ENCODE measurements at regions not wholly inside any gene's neighbourhood (a gene's known extent, or its start where the extent isn't known, plus 50 kb on each side); places are given as distances from the start of the nearest gene placed in this dataset.

DNA sequence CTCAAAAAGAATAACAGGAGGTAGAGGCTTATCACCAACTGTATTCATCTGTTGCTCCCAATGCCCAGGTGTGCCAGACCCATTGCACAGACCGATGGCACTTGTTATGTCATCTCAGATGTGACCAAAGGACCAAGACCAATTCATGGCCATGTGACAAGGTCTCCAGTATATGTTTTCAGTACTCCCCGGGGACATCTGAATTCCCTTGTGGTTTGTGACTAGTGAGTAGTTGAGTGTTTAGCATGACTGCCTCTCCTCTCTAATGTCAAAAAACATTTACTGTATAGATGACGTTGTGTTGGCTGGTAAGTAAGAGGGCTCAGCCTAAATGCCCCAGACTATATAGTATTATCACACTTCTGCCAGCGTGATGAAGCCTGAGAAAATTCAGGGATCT is 202.1 kb upstream of the SMIM30 start:
- no peak overlapping the region for H2AK5ac ChIP-seq (ENCODE audit: low read depth, low read length)
- no CpG with 5 or more reads among the region's 4 CpGs for WGBS, 2 experiments (ENCODE audit: extremely low coverage in 2 of 2, insufficient read length in 1 of 2)
- intact Hi-C loops (cut with micrococcal nuclease) (no loop called here), in situ Hi-C loops (cut with MboI; ENCODE audit: low sequenced_read_pairs) (no loop called here), dilution Hi-C loops (cut with HindIII; ENCODE audit: low sequenced_read_pairs, unreplicated experiment) (no loop called here)
- H4K91ac ChIP-seq (ENCODE audit: insufficient read depth, low read depth, low read length): no peak overlapping the region
- CTCF ChIA-PET: no interaction called here
- H3K9ac ChIP-seq (ENCODE audit: low read depth, low read length): no peak overlapping the region
- no peaks in the 10 kb centered on the region for H4K20me1 ChIP-seq (ENCODE audit: insufficient read depth, low read length)
- DNase-seq: no peak
- no peak for TF ChIP-seq CEBPB (IDR thresholded peaks at IDR 0.05; ENCODE audit: low read depth, low read length)
- TF ChIP-seq FOS (IDR thresholded peaks at IDR 0.05; ENCODE audit: low read depth, low read length): no peak
- TF ChIP-seq MAFK (IDR thresholded peaks at IDR 0.05; ENCODE audit: low read depth, low read length): no peak
- no peak for TF ChIP-seq NFE2L2 (IDR thresholded peaks at IDR 0.05; ENCODE audit: low read depth, low read length)
- TF ChIP-seq MAZ (IDR thresholded peaks at IDR 0.05; ENCODE audit: borderline replicate concordance, low read depth, low read length): no peak
- TF ChIP-seq RAD21 (IDR thresholded peaks at IDR 0.05; ENCODE audit: low read length): no peak
- TF ChIP-seq BHLHE40 (IDR thresholded peaks at IDR 0.05; ENCODE audit: low read depth, low read length): no peak
- TF ChIP-seq SMC3 (IDR thresholded peaks at IDR 0.05; ENCODE audit: low read depth, low read length): no peak
- no peak for TF ChIP-seq MXI1 (IDR thresholded peaks at IDR 0.05; ENCODE audit: borderline replicate concordance, low read depth, low read length)
- no peak for TF ChIP-seq RFX5 (IDR thresholded peaks at IDR 0.05; ENCODE audit: low read depth, low read length)
- TF ChIP-seq, protein P1, sequence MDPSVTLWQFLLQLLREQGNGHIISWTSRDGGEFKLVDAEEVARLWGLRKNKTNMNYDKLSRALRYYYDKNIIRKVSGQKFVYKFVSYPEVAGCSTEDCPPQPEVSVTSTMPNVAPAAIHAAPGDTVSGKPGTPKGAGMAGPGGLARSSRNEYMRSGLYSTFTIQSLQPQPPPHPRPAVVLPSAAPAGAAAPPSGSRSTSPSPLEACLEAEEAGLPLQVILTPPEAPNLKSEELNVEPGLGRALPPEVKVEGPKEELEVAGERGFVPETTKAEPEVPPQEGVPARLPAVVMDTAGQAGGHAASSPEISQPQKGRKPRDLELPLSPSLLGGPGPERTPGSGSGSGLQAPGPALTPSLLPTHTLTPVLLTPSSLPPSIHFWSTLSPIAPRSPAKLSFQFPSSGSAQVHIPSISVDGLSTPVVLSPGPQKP (IDR thresholded peaks at IDR 0.05; ENCODE audit: borderline replicate concordance, low read depth, low read length): no peak
- TF ChIP-seq, protein P2, sequence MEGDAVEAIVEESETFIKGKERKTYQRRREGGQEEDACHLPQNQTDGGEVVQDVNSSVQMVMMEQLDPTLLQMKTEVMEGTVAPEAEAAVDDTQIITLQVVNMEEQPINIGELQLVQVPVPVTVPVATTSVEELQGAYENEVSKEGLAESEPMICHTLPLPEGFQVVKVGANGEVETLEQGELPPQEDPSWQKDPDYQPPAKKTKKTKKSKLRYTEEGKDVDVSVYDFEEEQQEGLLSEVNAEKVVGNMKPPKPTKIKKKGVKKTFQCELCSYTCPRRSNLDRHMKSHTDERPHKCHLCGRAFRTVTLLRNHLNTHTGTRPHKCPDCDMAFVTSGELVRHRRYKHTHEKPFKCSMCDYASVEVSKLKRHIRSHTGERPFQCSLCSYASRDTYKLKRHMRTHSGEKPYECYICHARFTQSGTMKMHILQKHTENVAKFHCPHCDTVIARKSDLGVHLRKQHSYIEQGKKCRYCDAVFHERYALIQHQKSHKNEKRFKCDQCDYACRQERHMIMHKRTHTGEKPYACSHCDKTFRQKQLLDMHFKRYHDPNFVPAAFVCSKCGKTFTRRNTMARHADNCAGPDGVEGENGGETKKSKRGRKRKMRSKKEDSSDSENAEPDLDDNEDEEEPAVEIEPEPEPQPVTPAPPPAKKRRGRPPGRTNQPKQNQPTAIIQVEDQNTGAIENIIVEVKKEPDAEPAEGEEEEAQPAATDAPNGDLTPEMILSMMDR (conservative IDR thresholded peaks at IDR 0.05; ENCODE audit: low read depth, low read length): no peak
- no peak for TF ChIP-seq RCOR1 (IDR thresholded peaks at IDR 0.05; ENCODE audit: insufficient replicate concordance, low read length)
- no peak for TF ChIP-seq POLR2A (IDR thresholded peaks at IDR 0.05; ENCODE audit: low read depth, low read length)
- TF ChIP-seq CHD1 (IDR thresholded peaks at IDR 0.05; ENCODE audit: low read depth, low read length): no peak
- TF ChIP-seq, protein P3, sequence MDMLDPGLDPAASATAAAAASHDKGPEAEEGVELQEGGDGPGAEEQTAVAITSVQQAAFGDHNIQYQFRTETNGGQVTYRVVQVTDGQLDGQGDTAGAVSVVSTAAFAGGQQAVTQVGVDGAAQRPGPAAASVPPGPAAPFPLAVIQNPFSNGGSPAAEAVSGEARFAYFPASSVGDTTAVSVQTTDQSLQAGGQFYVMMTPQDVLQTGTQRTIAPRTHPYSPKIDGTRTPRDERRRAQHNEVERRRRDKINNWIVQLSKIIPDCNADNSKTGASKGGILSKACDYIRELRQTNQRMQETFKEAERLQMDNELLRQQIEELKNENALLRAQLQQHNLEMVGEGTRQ (IDR thresholded peaks at IDR 0.05; ENCODE audit: low read depth, low read length): no peak
- H3K4me3 ChIP-seq (ENCODE audit: insufficient read depth, low read depth, low read length): no peak overlapping the region
- no peaks in the 10 kb centered on the region for H3K36me3 ChIP-seq (ENCODE audit: control insufficient read depth, insufficient read depth, low read length)
- H3K4ac ChIP-seq (ENCODE audit: low read depth, low read length): no peak overlapping the region
- H3K23ac ChIP-seq (ENCODE audit: low read depth, low read length): no peak overlapping the region
- H4K8ac ChIP-seq (ENCODE audit: low read depth in 2 of 2, low read length in 2 of 2): no peak overlapping the region
- H3K56ac ChIP-seq (ENCODE audit: extremely low read depth, insufficient read depth, low read length): no peak overlapping the region
- H3K9me3 ChIP-seq (ENCODE audit: control insufficient read depth, insufficient read depth, low read length): no peaks in the 10 kb centered on the region
- H3K14ac ChIP-seq (replicated peaks; ENCODE audit: low read depth, low read length): no peak overlapping the region
- H2AFZ ChIP-seq (replicated peaks; ENCODE audit: low read length, poor library complexity): no peak overlapping the region
- no peak overlapping the region for H4K5ac ChIP-seq (ENCODE audit: low read depth, low read length)
- no peak overlapping the region for H3K27ac ChIP-seq (ENCODE audit: insufficient read depth, low read length)
- POLR2A ChIA-PET (ENCODE audit: unreplicated experiment): no interaction called here
- no peak overlapping the region for H2BK15ac ChIP-seq (ENCODE audit: low read depth, low read length)
- ATAC-seq (ENCODE audit: low read depth): no peak
- H3K4me2 ChIP-seq (ENCODE audit: low read depth, low read length): no peak overlapping the region
- no TSS peak for BruUV-seq (replicated peaks)
- no peaks in the 10 kb centered on the region for H3K27me3 ChIP-seq (ENCODE audit: control insufficient read depth, insufficient read depth, low read length)
- no peak overlapping the region for H3K18ac ChIP-seq (ENCODE audit: low read depth, low read length)
- H2BK20ac ChIP-seq (ENCODE audit: low read depth, low read length): no peak overlapping the region
- H3K79me1 ChIP-seq (ENCODE audit: low read depth in 1 of 2, low read length in 2 of 2): no peaks in the 10 kb centered on the region
- H2BK120ac ChIP-seq (ENCODE audit: low read depth, low read length): no peak overlapping the region
- H3K9me1 ChIP-seq (ENCODE audit: insufficient read depth, low read length): no peaks in the 10 kb centered on the region
- H2AK9ac ChIP-seq (replicated peaks; ENCODE audit: low read depth, low read length, poor library complexity): no peak overlapping the region
- H2BK5ac ChIP-seq (ENCODE audit: low read depth, low read length, poor library complexity, severe bottlenecking): no peak overlapping the region
- no peaks in the 10 kb centered on the region for H3K4me1 ChIP-seq (ENCODE audit: control insufficient read depth, insufficient read depth, low read length)

Measured in IMR-90 (cell line).